Uterus (tissue), 3 donors: ENCODE measurements at regions not wholly inside any gene's neighbourhood (a gene's known extent, or its start where the extent isn't known, plus 50 kb on each side); places are given as distances from the start of the nearest gene placed in this dataset.

Experiments used
- DNase-seq, 2 donors: peaks; one replicate each; pipeline ENCODE4 v3.0.0-alpha.2; 2019 to 2020
- H3K27ac ChIP-seq, 2 donors: fragments of 200-600 bp; sonication (generic); 1 replicate in 1 of 2; 2 replicates in 1 of 2; pipeline ENCODE4 v1.5.1; 2016 to 2018
- H3K27me3 ChIP-seq, 2 donors: fragments of 200-600 bp; sonication (generic); one replicate each; pipeline ENCODE4 v1.5.1; 2018 to 2019; ENCODE audit warnings: control low read depth in 1 of 2
- H3K36me3 ChIP-seq, 2 donors: fragments of 200-600 bp; sonication (generic); one replicate each; pipeline ENCODE4 v1.5.1; 2019; ENCODE audit warnings: control low read depth in 1 of 2
- H3K4me1 ChIP-seq, 2 donors: fragments of 200-600 bp; sonication (generic); one replicate each; pipeline ENCODE4 v1.5.1; 2018 to 2019; ENCODE audit warnings: control low read depth in 1 of 2
- H3K4me3 ChIP-seq, 2 donors: fragments of 200-600 bp; sonication (generic); 1 replicate in 1 of 2; 2 replicates in 1 of 2; pipeline ENCODE4 v1.5.1; 2018 to 2019; ENCODE audit warnings: mild to moderate bottlenecking in 1 of 2
- H3K9me3 ChIP-seq, 2 donors: fragments of 200-600 bp; sonication (generic); one replicate each; pipeline ENCODE4 v1.5.1; 2019; ENCODE audit warnings: control low read depth in 1 of 2
- POLR2A ChIP-seq, 2 donors: fragments of 450-650 bp; IDR thresholded peaks; one replicate each; pipeline ENCODE4 v1.6.1; 2016; ENCODE audit warnings: antibody characterized with exemption in 2 of 2, mild to moderate bottlenecking in 1 of 2, moderate library complexity in 1 of 2
- intact Hi-C: fragments of 100-400 bp; cut with DNase I; formaldehyde crosslinking; loops from one replicate; pipeline ENCODE4 v1.15.1; 2023; ENCODE audit warnings: low total_unique reads
- TF ChIP-seq, protein P1 (sequence below), 4 experiments: fragments of 200-600 bp in 2 of 4; fragments of 450-650 bp in 2 of 4; sonication (generic) in 2 of 4; IDR thresholded peaks; one replicate each; pipeline ENCODE4 v1.5.1; 2016 to 2019; ENCODE audit warnings: antibody characterized with exemption in 4 of 4, mild to moderate bottlenecking in 2 of 4, moderate library complexity in 1 of 4
- donor health status: DM: yes; HTN: yes; CAD: no.

DNA sequence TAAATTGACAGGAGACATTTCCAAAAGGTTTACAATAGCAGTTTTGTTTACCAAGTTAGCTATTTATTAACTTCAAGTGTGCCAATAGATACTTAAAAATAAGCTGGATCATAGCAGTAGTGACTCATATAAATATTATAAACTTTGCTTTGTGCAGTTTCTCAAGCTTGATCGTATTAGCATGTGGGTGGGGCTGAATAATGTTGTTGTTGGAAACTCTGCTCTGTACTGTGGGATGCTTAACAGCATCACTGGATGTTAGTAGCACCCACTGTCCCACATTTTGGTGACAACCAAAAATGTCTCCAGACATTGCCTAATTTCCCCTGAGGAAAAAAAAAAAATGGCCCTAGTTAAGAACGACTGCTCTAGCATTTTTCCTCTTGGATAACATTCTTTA is 855.2 kb upstream of the ADGRL3 start:
- no peaks in the 10 kb centered on the region for H3K36me3 ChIP-seq
- H3K27me3 ChIP-seq, result no peaks in the 10 kb centered on the region
- TF ChIP-seq POLR2A (IDR thresholded peaks at IDR 0.05), result no peak
- TF ChIP-seq, protein P1, sequence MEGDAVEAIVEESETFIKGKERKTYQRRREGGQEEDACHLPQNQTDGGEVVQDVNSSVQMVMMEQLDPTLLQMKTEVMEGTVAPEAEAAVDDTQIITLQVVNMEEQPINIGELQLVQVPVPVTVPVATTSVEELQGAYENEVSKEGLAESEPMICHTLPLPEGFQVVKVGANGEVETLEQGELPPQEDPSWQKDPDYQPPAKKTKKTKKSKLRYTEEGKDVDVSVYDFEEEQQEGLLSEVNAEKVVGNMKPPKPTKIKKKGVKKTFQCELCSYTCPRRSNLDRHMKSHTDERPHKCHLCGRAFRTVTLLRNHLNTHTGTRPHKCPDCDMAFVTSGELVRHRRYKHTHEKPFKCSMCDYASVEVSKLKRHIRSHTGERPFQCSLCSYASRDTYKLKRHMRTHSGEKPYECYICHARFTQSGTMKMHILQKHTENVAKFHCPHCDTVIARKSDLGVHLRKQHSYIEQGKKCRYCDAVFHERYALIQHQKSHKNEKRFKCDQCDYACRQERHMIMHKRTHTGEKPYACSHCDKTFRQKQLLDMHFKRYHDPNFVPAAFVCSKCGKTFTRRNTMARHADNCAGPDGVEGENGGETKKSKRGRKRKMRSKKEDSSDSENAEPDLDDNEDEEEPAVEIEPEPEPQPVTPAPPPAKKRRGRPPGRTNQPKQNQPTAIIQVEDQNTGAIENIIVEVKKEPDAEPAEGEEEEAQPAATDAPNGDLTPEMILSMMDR (IDR thresholded peaks at IDR 0.05), result no peak

DNA sequence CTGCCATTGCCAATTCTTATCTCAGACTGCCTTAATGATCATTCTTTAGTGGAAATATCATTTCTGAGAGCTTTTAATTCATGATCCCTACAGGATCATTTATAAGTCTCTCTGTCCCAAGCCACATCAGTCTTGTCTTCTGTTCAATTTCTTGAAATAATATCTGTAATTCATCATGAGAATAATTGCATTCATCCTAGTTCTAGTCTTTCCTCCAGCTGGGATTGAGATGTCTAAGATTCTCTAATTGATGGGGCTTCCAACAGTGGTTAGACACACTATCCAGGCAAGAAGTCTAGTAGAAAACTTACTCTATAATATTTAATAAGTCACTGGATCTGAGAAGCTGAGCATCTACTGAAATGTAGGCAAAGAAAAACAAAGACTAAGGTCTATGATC is 854.7 kb upstream of the ADGRL3 start:
- no peaks in the 10 kb centered on the region for H3K36me3 ChIP-seq
- no peak for DNase-seq
- no peaks in the 10 kb centered on the region for H3K4me1 ChIP-seq
- H3K27me3 ChIP-seq, result no peaks in the 10 kb centered on the region
- no peak overlapping the region for H3K4me3 ChIP-seq
- H3K27ac ChIP-seq, result no peak overlapping the region
- H3K9me3 ChIP-seq, result no peaks in the 10 kb centered on the region
- no peak for TF ChIP-seq POLR2A (IDR thresholded peaks at IDR 0.05)
- TF ChIP-seq, protein P1 (IDR thresholded peaks at IDR 0.05), result no peak
- intact Hi-C loops, result no loop called here

More for the DNA sequence above, 855.2 kb upstream of the ADGRL3 start:
- H3K27ac ChIP-seq, result no peak overlapping the region
- no peaks in the 10 kb centered on the region for H3K4me1 ChIP-seq
- DNase-seq, result no peak
- H3K9me3 ChIP-seq, result no peaks in the 10 kb centered on the region
- intact Hi-C loops, result no loop called here
- no peak overlapping the region for H3K4me3 ChIP-seq

DNA sequence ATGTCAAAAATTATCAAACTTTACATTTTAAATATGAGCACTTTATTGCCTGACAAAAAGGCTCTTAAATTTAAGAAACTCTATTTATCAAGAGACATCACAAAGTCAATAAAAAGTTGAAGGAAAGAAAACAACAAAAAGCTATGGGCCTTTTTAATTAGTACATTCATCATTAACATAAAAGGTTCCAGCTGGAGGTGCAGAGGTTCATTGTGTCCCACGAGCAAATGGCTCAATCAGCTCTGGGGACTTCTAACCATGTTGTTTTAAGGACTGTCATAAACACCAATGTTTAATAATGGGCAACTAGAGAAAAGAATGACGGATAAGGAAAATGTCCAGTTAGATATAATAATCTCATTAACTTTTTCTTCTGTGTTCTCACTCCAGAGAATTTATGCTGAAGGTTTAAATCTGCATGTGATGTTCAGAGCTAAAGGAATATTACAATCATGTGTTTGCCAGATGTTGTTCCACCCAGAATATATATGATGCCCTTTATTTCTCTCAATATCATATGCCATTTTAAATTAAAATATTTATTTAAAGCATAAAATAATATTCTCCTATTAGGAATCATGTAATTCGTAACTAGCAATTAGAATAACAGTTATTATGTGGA is 840.3 kb upstream of the ADGRL3 start:
- intact Hi-C loops, result no loop called here
- TF ChIP-seq, protein P1 (IDR thresholded peaks at IDR 0.05), result no peak
- TF ChIP-seq POLR2A (IDR thresholded peaks at IDR 0.05), result no peak
- Histone ChIP-seq H3K27me3 (no peaks in the 10 kb centered on the region), H3K4me3 (no peak overlapping the region), H3K27ac (no peak overlapping the region), H3K4me1 (no peaks in the 10 kb centered on the region), H3K9me3 (no peaks in the 10 kb centered on the region), H3K36me3 (no peaks in the 10 kb centered on the region)
- DNase-seq, result no peak

DNA sequence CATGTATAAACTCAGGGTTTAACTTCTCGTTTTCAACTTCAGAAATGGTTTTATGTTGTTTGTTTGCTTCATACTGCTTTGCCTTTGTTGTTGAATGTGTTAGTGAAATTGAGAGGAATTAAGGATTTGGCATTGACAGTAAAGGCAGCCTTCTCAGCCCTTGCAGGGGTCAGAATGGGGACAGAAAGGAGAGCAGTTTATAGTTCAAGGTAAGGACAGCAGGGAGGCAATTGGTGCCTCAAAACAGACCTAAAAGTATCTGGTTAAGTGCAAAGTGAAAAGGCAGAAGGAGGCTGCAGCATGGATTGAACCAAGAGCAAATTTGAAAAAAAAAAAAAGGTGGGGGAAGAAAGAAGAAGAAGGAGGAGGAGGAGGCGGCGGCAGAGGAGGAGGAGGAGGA is 835.0 kb upstream of the ADGRL3 start:
- TF ChIP-seq POLR2A (IDR thresholded peaks at IDR 0.05), result no peak
- TF ChIP-seq, protein P1 (IDR thresholded peaks at IDR 0.05), result no peak
- no peaks in the 10 kb centered on the region for H3K27me3 ChIP-seq
- no peaks in the 10 kb centered on the region for H3K9me3 ChIP-seq
- no peak overlapping the region for H3K4me3 ChIP-seq
- DNase-seq, result no peak
- intact Hi-C loops, result no loop called here
- no peaks in the 10 kb centered on the region for H3K36me3 ChIP-seq
- no peak overlapping the region for H3K27ac ChIP-seq
- no peaks in the 10 kb centered on the region for H3K4me1 ChIP-seq

DNA sequence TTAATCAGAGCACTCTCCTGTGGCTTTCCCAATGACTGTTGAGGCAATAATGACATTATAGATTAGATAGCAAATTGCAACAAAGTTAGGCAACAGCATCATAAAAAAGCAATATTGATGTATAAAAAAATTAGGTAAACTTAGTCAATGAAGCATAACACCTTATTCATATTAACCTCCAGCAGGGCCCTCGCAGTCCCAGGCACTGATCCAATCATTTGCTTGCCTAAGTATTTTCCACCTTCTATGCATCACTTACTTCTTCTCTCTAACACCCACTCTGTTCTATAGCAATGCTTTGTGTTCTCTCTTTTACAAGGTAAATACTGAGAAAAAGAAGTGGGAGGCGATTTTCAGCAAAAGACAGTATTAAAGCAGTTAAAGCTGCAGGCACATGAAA is 833.5 kb upstream of the ADGRL3 start:
- intact Hi-C loops, result no loop called here
- no peaks in the 10 kb centered on the region for H3K36me3 ChIP-seq
- H3K27ac ChIP-seq, result no peak overlapping the region

More for the DNA sequence above, 833.5 kb upstream of the ADGRL3 start:
- Histone ChIP-seq H3K9me3 (no peaks in the 10 kb centered on the region), H3K4me1 (no peaks in the 10 kb centered on the region), H3K4me3 (no peak overlapping the region), H3K27me3 (no peaks in the 10 kb centered on the region)
- TF ChIP-seq, protein P1 (IDR thresholded peaks at IDR 0.05), result no peak
- no peak for TF ChIP-seq POLR2A (IDR thresholded peaks at IDR 0.05)
- no peak for DNase-seq
